Naive thymus-derived CD4-positive, alpha-beta T cell (primary cell): ENCODE measurements at regions not wholly inside any gene's neighbourhood (a gene's known extent, or its start where the extent isn't known, plus 50 kb on each side); places are given as distances from the start of the nearest gene placed in this dataset.
"Not testable (repeated sequence)": the region's sequence is repeated elsewhere in the genome, so short reads cannot be mapped to it uniquely, and the experiment has no call there.

Experiments
- ATAC-seq: fragments of 150-1000 bp; cut with Tn5 transposase; 2 replicates; pipeline ENCODE4 v1.10.0; 2021; ENCODE audit warnings: mild to moderate bottlenecking, moderate library complexity
- CTCF ChIA-PET: fragments of 350-600 bp; sonication (Branson Sonifier 250); formaldehyde crosslinking; loops from one replicate; lab custom pipeline; 2021; ENCODE audit warnings: antibody characterized with exemption; lab: Charles Lee
- POLR2A ChIA-PET: fragments of 350-600 bp; sonication (Branson Sonifier 250); formaldehyde crosslinking; loops from one replicate; lab custom pipeline; 2021; ENCODE audit warnings: antibody characterized with exemption, inconsistent platforms; lab: Charles Lee
- DNase-seq, 9 donors: peaks; one replicate each; pipeline versions ENCODE4 v3.0.0 to v3.0.0-alpha.2; 2020 to 2022; ENCODE audit warnings: mixed read lengths in 1 of 9
- H3K27ac ChIP-seq: one replicate; pipeline ENCODE4 v1.7.0; 2013; ENCODE audit warnings: mild to moderate bottlenecking, low read depth, low read length, moderate library complexity
- H3K27me3 ChIP-seq, 2 donors: one replicate each; pipeline ENCODE4 v1.7.0; 2013; ENCODE audit warnings: low read length in 2 of 2, mild to moderate bottlenecking in 2 of 2, moderate library complexity in 2 of 2; ENCODE audit not compliant: control insufficient read depth in 2 of 2, insufficient read depth in 2 of 2
- H3K36me3 ChIP-seq, 3 experiments: 1 replicate in 2 of 3; 2 replicates in 1 of 3; pipeline ENCODE4 v1.7.0; 2013; ENCODE audit warnings: low read length in 3 of 3, mild to moderate bottlenecking in 3 of 3, moderate library complexity in 1 of 3; ENCODE audit not compliant: insufficient read depth in 3 of 3, control insufficient read depth in 2 of 3
- H3K4me1 ChIP-seq, 2 donors: one replicate each; pipeline ENCODE4 v1.7.0; 2013; ENCODE audit warnings: low read length in 2 of 2, mild to moderate bottlenecking in 2 of 2, moderate library complexity in 1 of 2; ENCODE audit not compliant: control insufficient read depth in 2 of 2, insufficient read depth in 2 of 2
- H3K4me3 ChIP-seq: 2 replicates; pipeline ENCODE4 v1.7.0; 2013; ENCODE audit warnings: mild to moderate bottlenecking, low read length
- H3K9me3 ChIP-seq, 3 experiments: 1 replicate in 2 of 3; 2 replicates in 1 of 3; pipeline ENCODE4 v1.7.0; 2013; ENCODE audit warnings: low read length in 3 of 3; ENCODE audit not compliant: control insufficient read depth in 2 of 3
- H3K27ac Mint-ChIP-seq, 9 donors: one replicate each; pipeline ENCODE4 v1.8.0; 2020 to 2022; ENCODE audit warnings: mixed read lengths in 9 of 9, mild to moderate bottlenecking in 8 of 9, moderate library complexity in 5 of 9, inconsistent platforms in 2 of 9
- H3K27me3 Mint-ChIP-seq, 5 donors: one replicate each; pipeline ENCODE4 v1.8.0; 2021 to 2022; ENCODE audit warnings: mixed read lengths in 5 of 5, mild to moderate bottlenecking in 1 of 5
- H3K36me3 Mint-ChIP-seq, 5 donors: one replicate each; pipeline ENCODE4 v1.8.0; 2020 to 2022; ENCODE audit warnings: mixed read lengths in 5 of 5, mild to moderate bottlenecking in 3 of 5, inconsistent platforms in 1 of 5
- H3K4me1 Mint-ChIP-seq, 7 donors: one replicate each; pipeline ENCODE4 v1.8.0; 2020 to 2022; ENCODE audit warnings: mixed read lengths in 7 of 7, mild to moderate bottlenecking in 3 of 7, inconsistent platforms in 1 of 7
- H3K4me3 Mint-ChIP-seq, 10 donors: one replicate each; pipeline ENCODE4 v1.8.0; 2020 to 2022; ENCODE audit warnings: mild to moderate bottlenecking in 10 of 10, mixed read lengths in 10 of 10, moderate library complexity in 6 of 10, inconsistent platforms in 2 of 10
- H3K9me3 Mint-ChIP-seq, 11 donors: one replicate each; pipeline ENCODE4 v1.8.0; 2020 to 2022; ENCODE audit warnings: mixed read lengths in 11 of 11, mild to moderate bottlenecking in 4 of 11, inconsistent platforms in 1 of 11, moderate library complexity in 1 of 11
- intact Hi-C, 2 donors: fragments of 100-400 bp; cut with micrococcal nuclease; formaldehyde crosslinking; loops; one replicate each; pipeline ENCODE4 v1.15.1; 2023

DNA sequence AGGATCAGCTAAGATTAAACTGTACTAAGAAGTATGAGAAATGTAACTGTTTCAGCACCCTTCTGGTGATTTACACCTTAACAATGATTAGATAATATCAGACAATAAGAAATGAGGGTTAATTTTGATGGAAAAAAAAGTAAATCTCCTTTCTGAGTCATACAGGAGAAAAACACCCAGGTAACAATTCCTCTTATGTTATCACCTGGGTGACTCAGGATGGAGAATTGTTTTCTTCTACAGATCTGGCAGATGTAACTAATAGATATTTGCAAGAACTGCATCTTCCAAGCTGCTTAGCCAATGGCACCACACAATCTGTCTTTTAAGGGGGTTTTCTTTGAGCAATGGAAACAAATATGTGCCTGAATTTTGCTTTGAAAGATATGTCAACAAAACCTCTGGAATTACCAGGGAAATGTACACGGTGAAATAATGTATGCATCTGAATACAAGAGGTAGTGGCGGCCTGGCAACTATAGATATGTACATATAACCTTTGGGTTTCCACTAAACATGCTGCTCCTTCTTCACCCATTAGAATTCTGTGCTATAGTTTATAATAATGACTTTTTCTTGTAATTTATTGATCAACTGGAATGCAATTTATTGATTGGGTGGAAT, 407.9 kb downstream of the CPS1 start:
- no peak overlapping the region for H3K4me3 ChIP-seq
- POLR2A ChIA-PET, result no interaction called here
- Mint-ChIP-seq H3K36me3 (no peaks in the 10 kb centered on the region), H3K27ac (no peak overlapping the region), H3K9me3 (peaks cover 0 to 13% (median 0%) of the 10 kb centered on the region in 11 donors), H3K4me3 (no peak overlapping the region), H3K4me1 (no peaks in the 10 kb centered on the region), H3K27me3 (no peaks in the 10 kb centered on the region)
- intact Hi-C loops, result no loop called here
- no peak overlapping the region for H3K27ac ChIP-seq
- DNase-seq (no peak), ATAC-seq (no peak)
- H3K36me3 ChIP-seq, result no peaks in the 10 kb centered on the region
- no peaks in the 10 kb centered on the region for H3K9me3 ChIP-seq
- H3K27me3 ChIP-seq, result no peaks in the 10 kb centered on the region
- no peaks in the 10 kb centered on the region for H3K4me1 ChIP-seq
- CTCF ChIA-PET, result no interaction called here

DNA sequence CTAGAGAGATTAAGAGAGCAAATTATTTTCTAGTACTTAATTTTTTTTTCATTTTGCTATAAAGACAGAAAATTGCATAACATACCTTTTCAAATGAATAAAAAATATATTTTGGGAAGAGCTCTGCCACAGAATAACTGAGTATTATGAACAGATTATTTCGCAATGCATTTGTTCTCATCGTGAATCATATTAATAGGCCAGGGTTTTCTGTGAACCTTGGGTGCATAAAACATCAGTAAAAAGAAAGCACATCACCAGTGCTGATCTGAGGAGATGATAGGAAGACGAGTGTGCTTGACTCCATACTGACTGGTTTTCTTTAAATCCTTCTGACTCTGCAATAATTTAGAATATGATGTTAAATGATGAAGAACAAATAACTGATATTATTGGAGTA, 409.1 kb downstream of the CPS1 start:
- ATAC-seq (no peak), DNase-seq (no peak)
- intact Hi-C loops, result no loop called here
- no peaks in the 10 kb centered on the region for H3K9me3 ChIP-seq
- CTCF ChIA-PET, result no interaction called here
- Mint-ChIP-seq H3K27me3 (no peaks in the 10 kb centered on the region), H3K9me3 (peaks cover 0 to 13% (median 0%) of the 10 kb centered on the region in 11 donors), H3K36me3 (no peaks in the 10 kb centered on the region), H3K27ac (no peak overlapping the region), H3K4me1 (no peaks in the 10 kb centered on the region), H3K4me3 (no peak overlapping the region)
- no peaks in the 10 kb centered on the region for H3K4me1 ChIP-seq
- H3K27me3 ChIP-seq, result no peaks in the 10 kb centered on the region
- POLR2A ChIA-PET, result no interaction called here
- H3K27ac ChIP-seq, result no peak overlapping the region
- H3K36me3 ChIP-seq, result no peaks in the 10 kb centered on the region
- H3K4me3 ChIP-seq, result no peak overlapping the region

DNA sequence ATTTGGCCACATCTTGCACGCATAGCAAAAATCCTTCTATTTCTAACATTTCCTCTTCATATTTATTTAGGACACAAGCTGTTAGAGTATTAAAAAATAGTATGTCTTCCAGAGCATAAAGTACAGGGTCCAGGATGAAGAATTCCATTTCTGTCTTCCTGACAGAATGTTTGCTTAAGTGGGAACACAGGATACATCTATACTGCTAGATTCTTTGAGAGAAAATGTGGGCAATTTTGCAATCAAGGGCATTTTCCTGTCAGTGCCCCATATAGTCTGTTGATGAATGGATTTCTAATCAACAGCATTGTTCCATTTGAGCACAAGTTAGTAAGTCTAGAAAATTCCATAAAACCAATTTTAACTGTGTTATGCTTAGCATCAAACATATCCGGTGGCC, 409.9 kb downstream of the CPS1 start:
- no peaks in the 10 kb centered on the region for H3K36me3 Mint-ChIP-seq
- no peak overlapping the region for H3K27ac Mint-ChIP-seq
- Histone ChIP-seq H3K9me3 (no peaks in the 10 kb centered on the region), H3K4me3 (no peak overlapping the region), H3K27ac (no peak overlapping the region), H3K4me1 (no peaks in the 10 kb centered on the region), H3K36me3 (no peaks in the 10 kb centered on the region), H3K27me3 (no peaks in the 10 kb centered on the region)
- H3K27me3 Mint-ChIP-seq, result no peaks in the 10 kb centered on the region
- CTCF ChIA-PET, result no interaction called here
- no peak overlapping the region for H3K4me3 Mint-ChIP-seq
- no peak for ATAC-seq
- peaks cover 0 to 13% (median 0%) of the 10 kb centered on the region in 11 donors for H3K9me3 Mint-ChIP-seq
- POLR2A ChIA-PET, result no interaction called here
- intact Hi-C loops, result no loop called here
- no peak for DNase-seq
- H3K4me1 Mint-ChIP-seq, result no peaks in the 10 kb centered on the region

DNA sequence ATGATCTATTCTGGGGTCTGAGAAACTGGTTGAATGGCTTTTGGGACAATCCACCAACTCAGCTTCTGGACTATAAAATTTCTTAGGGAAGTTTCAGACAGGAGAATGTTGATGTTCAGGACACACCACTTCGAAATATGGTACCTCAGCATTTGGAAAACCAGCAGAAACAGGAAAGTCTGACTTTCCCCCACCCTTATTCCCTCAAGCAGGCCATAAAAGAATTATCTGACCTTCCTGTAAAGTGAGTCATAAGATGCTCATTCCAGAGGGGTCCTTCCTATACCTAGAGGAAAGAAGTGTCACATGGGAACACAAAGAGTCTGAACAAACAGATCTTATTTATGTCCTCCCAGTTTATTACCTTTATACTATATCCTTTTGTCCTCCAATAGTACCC, 415.0 kb downstream of the CPS1 start:
- Mint-ChIP-seq H3K36me3 (no peaks in the 10 kb centered on the region), H3K4me1 (no peaks in the 10 kb centered on the region), H3K9me3 (peaks cover 0 to 7% (median 2%) of the 10 kb centered on the region in 11 donors), H3K27ac (no peak overlapping the region), H3K4me3 (no peak overlapping the region), H3K27me3 (no peaks in the 10 kb centered on the region)
- no peaks in the 10 kb centered on the region for H3K9me3 ChIP-seq
- no peaks in the 10 kb centered on the region for H3K36me3 ChIP-seq
- H3K4me1 ChIP-seq, result no peaks in the 10 kb centered on the region
- H3K27ac ChIP-seq, result no peak overlapping the region
- ChIA-PET CTCF (no interaction called here), POLR2A (no interaction called here)
- no peak overlapping the region for H3K4me3 ChIP-seq
- no peak for DNase-seq
- no peak for ATAC-seq
- no peaks in the 10 kb centered on the region for H3K27me3 ChIP-seq
- intact Hi-C loops, result no loop called here

DNA sequence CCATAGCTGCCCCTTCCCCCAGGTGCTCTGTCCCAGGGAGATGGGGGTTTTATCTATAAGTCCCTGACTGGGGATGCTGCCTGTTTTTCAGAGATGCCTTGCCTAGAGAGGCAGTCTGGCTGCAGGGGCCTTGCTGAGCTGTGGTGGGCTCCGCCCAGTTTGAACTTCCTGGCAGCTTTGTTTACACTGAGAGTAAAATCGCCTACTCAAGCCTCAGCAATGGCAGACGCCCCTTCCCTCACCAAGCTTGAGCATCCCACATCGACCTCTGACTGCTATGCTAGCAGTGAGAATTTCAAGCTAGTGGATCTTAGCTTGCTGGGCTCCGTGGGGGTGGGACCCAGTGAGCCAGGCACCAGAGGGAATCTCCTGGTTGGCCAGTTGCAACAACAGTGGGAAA, 430.4 kb downstream of the CPS1 start:
- DNase-seq, H3K36me3 Mint-ChIP-seq, H3K4me1 Mint-ChIP-seq, H3K9me3 ChIP-seq, H3K4me1 ChIP-seq, H3K27ac ChIP-seq, H3K27me3 Mint-ChIP-seq, H3K27ac Mint-ChIP-seq, CTCF ChIA-PET, ATAC-seq, H3K4me3 ChIP-seq, POLR2A ChIA-PET, H3K27me3 ChIP-seq, intact Hi-C loops, H3K4me3 Mint-ChIP-seq, H3K36me3 ChIP-seq: not testable (repeated sequence)
- peaks cover 0 to 24% (median 10%) of the 10 kb centered on the region in 11 donors for H3K9me3 Mint-ChIP-seq

DNA sequence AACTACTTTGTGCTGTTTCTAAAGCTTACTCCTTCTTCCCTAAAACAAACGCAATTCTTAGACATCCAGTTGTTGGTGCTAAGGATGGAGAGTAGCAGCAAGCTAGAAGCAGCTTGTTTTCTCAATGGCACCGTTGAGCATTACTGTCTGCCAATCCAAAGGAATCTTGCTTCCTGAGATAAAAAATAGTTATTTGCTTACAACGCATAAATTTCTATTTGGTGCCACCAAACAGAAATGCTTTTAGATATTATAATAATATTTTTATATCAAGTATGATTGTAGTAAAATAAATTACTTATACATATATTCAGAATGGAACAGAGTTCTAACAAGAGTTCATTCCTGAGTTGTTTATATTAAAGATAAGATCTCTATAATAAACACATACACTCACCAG, 434.7 kb downstream of the CPS1 start:
- Histone ChIP-seq H3K9me3 (no peaks in the 10 kb centered on the region), H3K27me3 (no peaks in the 10 kb centered on the region), H3K4me3 (no peak overlapping the region), H3K4me1 (no peaks in the 10 kb centered on the region), H3K36me3 (no peaks in the 10 kb centered on the region), H3K27ac (no peak overlapping the region)
- Mint-ChIP-seq H3K27me3 (no peaks in the 10 kb centered on the region), H3K4me3 (no peak overlapping the region), H3K27ac (no peak overlapping the region), H3K4me1 (no peaks in the 10 kb centered on the region), H3K36me3 (no peaks in the 10 kb centered on the region), H3K9me3 (peaks cover 0 to 24% (median 8%) of the 10 kb centered on the region in 11 donors)
- POLR2A ChIA-PET, result no interaction called here
- ATAC-seq, result no peak
- DNase-seq, result no peak
- CTCF ChIA-PET, result no interaction called here
- intact Hi-C loops, result no loop called here

DNA sequence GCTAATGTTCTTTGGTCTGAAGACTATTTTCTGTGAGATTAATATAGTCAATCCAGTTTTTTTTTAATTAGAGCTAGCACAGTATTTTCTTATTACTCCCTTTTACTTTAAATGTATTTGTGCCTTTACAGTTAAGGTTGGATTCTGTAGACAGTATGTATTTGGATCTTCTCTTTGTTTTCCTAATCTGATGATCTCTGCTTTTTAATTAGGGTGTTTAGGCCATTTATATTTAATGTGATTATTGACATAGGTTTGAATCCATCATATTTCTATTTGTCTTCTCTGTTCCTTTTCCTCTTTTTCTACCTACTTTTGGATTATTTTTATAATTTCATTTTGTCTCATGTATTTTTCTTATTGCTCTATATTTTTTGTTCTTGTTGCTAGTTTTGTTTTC, 437.7 kb downstream of the CPS1 start:
- no peaks in the 10 kb centered on the region for H3K36me3 ChIP-seq
- peaks cover 0 to 1% (median 0%) of the 10 kb centered on the region in 7 donors for H3K4me1 Mint-ChIP-seq
- intact Hi-C loops, result no loop called here
- H3K27me3 ChIP-seq, result no peaks in the 10 kb centered on the region
- H3K27me3 Mint-ChIP-seq, result no peaks in the 10 kb centered on the region
- DNase-seq, result no peak
- peaks cover 0 to 23% (median 5%) of the 10 kb centered on the region in 11 donors for H3K9me3 Mint-ChIP-seq
- ATAC-seq, result no peak
- no peaks in the 10 kb centered on the region for H3K36me3 Mint-ChIP-seq
- no peak overlapping the region for H3K4me3 Mint-ChIP-seq
- no peak overlapping the region for H3K27ac Mint-ChIP-seq
- H3K9me3 ChIP-seq, result no peaks in the 10 kb centered on the region
- POLR2A ChIA-PET, result no interaction called here
- no peak overlapping the region for H3K27ac ChIP-seq
- H3K4me1 ChIP-seq, result no peaks in the 10 kb centered on the region
- CTCF ChIA-PET, result no interaction called here
- H3K4me3 ChIP-seq, result no peak overlapping the region
